ENCODE measurements at regions not wholly inside any gene's neighbourhood (a gene's known extent, or its start where the extent isn't known, plus 50 kb on each side); places are given as distances from the start of the nearest gene placed in this dataset.

DNA sequence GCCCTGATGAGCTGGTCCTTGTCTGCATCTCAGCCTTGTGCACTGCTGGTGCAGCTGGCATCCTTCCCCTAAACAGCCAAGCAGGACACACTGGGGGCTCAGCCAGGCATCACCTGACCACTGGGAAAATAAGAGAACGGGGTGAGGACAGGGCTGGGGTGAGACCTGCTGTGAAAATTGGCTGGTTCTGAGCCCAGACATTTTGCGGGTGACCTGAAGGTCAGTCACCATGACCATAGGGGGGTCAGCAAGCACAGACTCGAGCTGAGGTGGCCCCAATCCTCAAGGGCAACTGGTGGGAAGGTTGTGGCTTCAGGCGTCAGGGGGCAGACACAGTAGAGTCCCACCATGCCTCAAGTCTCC lies 144.9 kb upstream of the TWIST2 start:
- Histone ChIP-seq H3K27ac (no peak overlapping the region), H3K36me3 (no peaks in the 10 kb centered on the region), H3K27me3 (peaks cover 0 to 3% (median 0%) of the 10 kb centered on the region in 3 donors), H3K9me3 (no peaks in the 10 kb centered on the region), H3K4me1 (no peaks in the 10 kb centered on the region), H3K4me3 (no peak overlapping the region)
- TF ChIP-seq, protein P1, sequence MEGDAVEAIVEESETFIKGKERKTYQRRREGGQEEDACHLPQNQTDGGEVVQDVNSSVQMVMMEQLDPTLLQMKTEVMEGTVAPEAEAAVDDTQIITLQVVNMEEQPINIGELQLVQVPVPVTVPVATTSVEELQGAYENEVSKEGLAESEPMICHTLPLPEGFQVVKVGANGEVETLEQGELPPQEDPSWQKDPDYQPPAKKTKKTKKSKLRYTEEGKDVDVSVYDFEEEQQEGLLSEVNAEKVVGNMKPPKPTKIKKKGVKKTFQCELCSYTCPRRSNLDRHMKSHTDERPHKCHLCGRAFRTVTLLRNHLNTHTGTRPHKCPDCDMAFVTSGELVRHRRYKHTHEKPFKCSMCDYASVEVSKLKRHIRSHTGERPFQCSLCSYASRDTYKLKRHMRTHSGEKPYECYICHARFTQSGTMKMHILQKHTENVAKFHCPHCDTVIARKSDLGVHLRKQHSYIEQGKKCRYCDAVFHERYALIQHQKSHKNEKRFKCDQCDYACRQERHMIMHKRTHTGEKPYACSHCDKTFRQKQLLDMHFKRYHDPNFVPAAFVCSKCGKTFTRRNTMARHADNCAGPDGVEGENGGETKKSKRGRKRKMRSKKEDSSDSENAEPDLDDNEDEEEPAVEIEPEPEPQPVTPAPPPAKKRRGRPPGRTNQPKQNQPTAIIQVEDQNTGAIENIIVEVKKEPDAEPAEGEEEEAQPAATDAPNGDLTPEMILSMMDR (IDR thresholded peaks at IDR 0.05 in 4 of 5, conservative IDR thresholded peaks at IDR 0.05 in 1 of 5), result no peak
- TF ChIP-seq POLR2A (IDR thresholded peaks at IDR 0.05), result no peak
- in situ Hi-C loops (cut with MboI; ENCODE audit: low sequenced_read_pairs in 4 of 4), result no loop called here
- ATAC-seq, result no peak
- DNase-seq, result no peak
- intact Hi-C loops (cut with DNase I; ENCODE audit: low total_unique reads), result no loop called here

DNA sequence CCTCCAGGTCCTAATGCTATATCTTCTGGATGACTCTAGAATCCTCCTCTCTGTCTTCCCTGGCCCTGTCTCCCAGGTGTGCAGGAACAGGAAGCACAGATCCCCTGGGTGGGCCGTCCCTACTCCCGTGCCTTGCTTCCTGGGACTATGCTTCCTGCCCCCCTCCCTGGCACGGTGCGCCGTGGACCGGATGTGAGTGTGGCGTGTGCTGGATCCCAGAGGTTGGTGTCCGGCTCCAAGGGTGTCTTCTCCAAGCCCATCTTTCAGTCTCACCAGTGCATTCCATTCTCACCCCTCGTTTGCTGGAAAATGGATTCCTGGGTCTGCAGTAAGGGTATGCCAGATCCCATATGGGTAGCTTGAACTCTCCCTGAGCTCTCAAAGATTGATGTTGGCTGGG lies 144.4 kb upstream of the TWIST2 start:
- Histone ChIP-seq H3K27ac (no peak overlapping the region), H3K36me3 (no peaks in the 10 kb centered on the region), H3K4me3 (no peak overlapping the region), H3K4me1 (no peaks in the 10 kb centered on the region), H3K9me3 (no peaks in the 10 kb centered on the region), H3K27me3 (peaks cover 0 to 3% (median 0%) of the 10 kb centered on the region in 3 donors)
- ATAC-seq (no peak), DNase-seq (no peak)
- in situ Hi-C loops (cut with MboI; ENCODE audit: low sequenced_read_pairs in 4 of 4) (no loop called here), intact Hi-C loops (cut with DNase I; ENCODE audit: low total_unique reads) (no loop called here)
- TF ChIP-seq, protein P1 (IDR thresholded peaks at IDR 0.05 in 4 of 5, conservative IDR thresholded peaks at IDR 0.05 in 1 of 5), result no peak
- TF ChIP-seq POLR2A (IDR thresholded peaks at IDR 0.05), result no peak

DNA sequence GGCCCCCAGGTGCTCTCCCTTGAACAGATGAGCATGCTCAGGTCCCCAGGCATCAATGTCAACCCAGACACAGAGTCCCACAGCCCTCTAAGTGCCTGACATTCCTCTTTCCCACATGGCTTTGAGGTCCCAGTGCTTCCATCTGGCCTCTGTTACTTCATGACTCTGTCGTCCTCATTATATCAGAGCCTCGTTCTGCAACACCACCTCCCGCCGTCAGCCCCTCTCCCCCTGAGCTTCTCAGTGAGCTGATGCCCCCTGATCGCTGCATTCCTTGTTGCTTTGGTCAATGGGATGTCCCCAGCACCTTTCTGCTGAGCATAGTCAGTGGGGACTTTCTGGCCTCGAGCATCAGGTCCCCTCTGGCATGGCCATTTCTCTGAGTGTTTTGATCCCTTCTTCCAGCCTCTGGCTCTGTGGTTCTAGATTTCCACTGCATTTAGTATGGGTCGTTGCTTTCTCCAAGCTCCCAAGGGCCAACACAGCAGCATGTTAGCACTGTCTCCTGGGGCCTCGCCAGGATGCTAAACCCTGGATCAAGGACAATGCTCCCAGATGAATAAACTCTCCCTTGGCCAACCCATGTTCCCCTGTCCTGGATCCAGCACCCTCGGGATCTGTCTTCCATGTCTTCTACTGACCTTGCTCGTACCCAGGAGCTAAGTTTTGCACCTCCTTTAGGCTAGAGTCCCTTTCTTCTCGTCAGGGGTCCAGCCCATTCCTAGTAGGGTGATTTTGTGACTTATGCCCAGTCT lies 143.2 kb upstream of the TWIST2 start:
- ATAC-seq (no peak), DNase-seq (no peak)
- H3K4me3 ChIP-seq, result no peak overlapping the region
- H3K9me3 ChIP-seq, result no peaks in the 10 kb centered on the region
- no peak for TF ChIP-seq POLR2A (IDR thresholded peaks at IDR 0.05)
- TF ChIP-seq, protein P1 (IDR thresholded peaks at IDR 0.05 in 4 of 5, conservative IDR thresholded peaks at IDR 0.05 in 1 of 5), result no peak
- in situ Hi-C loops (cut with MboI; ENCODE audit: low sequenced_read_pairs in 4 of 4), result no loop called here
- H3K4me1 ChIP-seq, result no peaks in the 10 kb centered on the region
- H3K27me3 ChIP-seq, result peaks cover 0 to 3% (median 0%) of the 10 kb centered on the region in 3 donors
- intact Hi-C loops (cut with DNase I; ENCODE audit: low total_unique reads), result no loop called here
- no peaks in the 10 kb centered on the region for H3K36me3 ChIP-seq
- no peak overlapping the region for H3K27ac ChIP-seq

DNA sequence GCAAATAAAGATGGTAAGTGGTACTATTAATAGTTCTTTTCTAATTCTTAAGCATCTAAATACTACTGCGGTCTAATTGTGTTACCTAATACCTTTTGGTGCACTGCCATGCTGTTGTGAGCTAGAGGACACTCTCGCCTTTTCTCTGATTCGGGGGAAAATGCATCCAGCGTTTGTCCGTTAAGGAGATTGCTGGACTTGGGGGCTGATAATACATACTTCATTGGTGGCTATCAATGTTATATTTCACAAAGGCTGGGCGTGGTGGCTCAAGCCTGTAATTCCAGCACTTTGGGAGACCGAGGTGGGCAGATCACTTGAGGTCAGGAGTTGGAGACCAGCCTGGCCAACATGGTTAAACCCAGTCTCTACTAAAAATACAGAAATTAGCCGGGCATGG lies 141.7 kb upstream of the TWIST2 start:
- in situ Hi-C loops (cut with MboI; ENCODE audit: low sequenced_read_pairs in 4 of 4) (no loop called here), intact Hi-C loops (cut with DNase I; ENCODE audit: low total_unique reads) (no loop called here)
- Histone ChIP-seq H3K27me3 (peaks cover 0 to 3% (median 0%) of the 10 kb centered on the region in 3 donors), H3K4me3 (no peak overlapping the region), H3K4me1 (no peaks in the 10 kb centered on the region), H3K9me3 (no peaks in the 10 kb centered on the region), H3K27ac (no peak overlapping the region), H3K36me3 (no peaks in the 10 kb centered on the region)
- ATAC-seq (no peak), DNase-seq (no peak)
- TF ChIP-seq, protein P1 (IDR thresholded peaks at IDR 0.05 in 4 of 5, conservative IDR thresholded peaks at IDR 0.05 in 1 of 5), result no peak
- no peak for TF ChIP-seq POLR2A (IDR thresholded peaks at IDR 0.05)

DNA sequence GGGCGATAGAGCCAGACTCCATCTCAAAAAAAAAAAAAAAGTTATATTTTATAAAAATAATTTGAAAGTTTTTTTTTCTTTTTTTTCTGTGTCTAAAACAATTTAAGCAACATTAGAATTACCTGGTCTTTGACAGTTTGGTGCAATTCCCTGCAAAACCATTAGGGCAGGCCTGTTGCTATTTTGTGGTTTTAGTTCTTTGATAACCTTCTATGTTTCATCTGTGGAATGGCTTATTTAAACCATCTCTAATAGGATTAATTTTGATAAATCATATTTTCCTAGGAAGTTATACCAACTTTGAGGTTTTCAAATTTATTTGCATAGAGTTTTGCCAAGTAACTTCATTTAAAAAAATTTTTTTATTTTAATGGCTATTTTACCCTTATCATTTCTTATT lies 141.2 kb upstream of the TWIST2 start:
- Histone ChIP-seq H3K27ac (no peak overlapping the region), H3K4me1 (no peaks in the 10 kb centered on the region), H3K9me3 (no peaks in the 10 kb centered on the region), H3K36me3 (no peaks in the 10 kb centered on the region), H3K27me3 (peaks cover 0 to 3% (median 0%) of the 10 kb centered on the region in 3 donors), H3K4me3 (no peak overlapping the region)
- ATAC-seq (no peak), DNase-seq (no peak)
- in situ Hi-C loops (cut with MboI; ENCODE audit: low sequenced_read_pairs in 4 of 4), result no loop called here
- intact Hi-C loops (cut with DNase I; ENCODE audit: low total_unique reads), result no loop called here
- TF ChIP-seq POLR2A (IDR thresholded peaks at IDR 0.05), result no peak
- TF ChIP-seq, protein P1 (IDR thresholded peaks at IDR 0.05 in 4 of 5, conservative IDR thresholded peaks at IDR 0.05 in 1 of 5), result no peak
